Heart left ventricle (tissue), 16 donors: ENCODE measurements at regions not wholly inside any gene's neighbourhood (a gene's known extent, or its start where the extent isn't known, plus 50 kb on each side); places are given as distances from the start of the nearest gene placed in this dataset.

ENCODE experiments used
- ATAC-seq, 4 donors: fragments of 200-7000 bp; cut with Tn5 transposase; one replicate each; pipeline ENCODE4 v1.9.1; 2020 to 2022; ENCODE audit warnings: moderate library complexity in 4 of 4, mild to moderate bottlenecking in 3 of 4, moderate number of reproducible peaks in 1 of 4
- DNase-seq, 5 donors: peaks; one replicate each; pipeline ENCODE4 v3.0.0-alpha.2; 2020
- H3K27ac ChIP-seq, 12 donors: fragments of 200-600 bp; sonication (generic) in 4 of 12; one replicate each; pipeline versions ENCODE4 v1.5.0 to v1.8.0; 2016 to 2022; ENCODE audit warnings: mild to moderate bottlenecking in 2 of 12
- H3K27me3 ChIP-seq, 9 donors: fragments of 200-600 bp; sonication (generic) in 2 of 9; one replicate each; pipeline versions ENCODE4 v1.5.1 to v1.8.0; 2016 to 2022; ENCODE audit warnings: mild to moderate bottlenecking in 3 of 9
- H3K36me3 ChIP-seq, 9 donors: fragments of 200-600 bp; sonication (generic) in 2 of 9; one replicate each; pipeline versions ENCODE4 v1.5.0 to v1.8.0; 2018 to 2022; ENCODE audit warnings: mild to moderate bottlenecking in 2 of 9
- H3K4me1 ChIP-seq, 12 donors: fragments of 200-600 bp; sonication (generic) in 4 of 12; one replicate each; pipeline versions ENCODE4 v1.5.0 to v1.8.0; 2016 to 2022; ENCODE audit warnings: mild to moderate bottlenecking in 3 of 12
- H3K4me3 ChIP-seq, 12 donors: fragments of 200-600 bp; sonication (generic) in 4 of 12; one replicate each; pipeline versions ENCODE4 v1.5.0 to v1.8.0; 2017 to 2022; ENCODE audit warnings: mild to moderate bottlenecking in 9 of 12, moderate library complexity in 4 of 12
- H3K9me3 ChIP-seq, 12 donors: fragments of 200-600 bp; sonication (generic) in 4 of 12; one replicate each; pipeline versions ENCODE4 v1.5.0 to v1.8.0; 2016 to 2022; ENCODE audit warnings: mild to moderate bottlenecking in 1 of 12
- CTCF ChIP-seq, 12 donors: fragments of 200-600 bp; sonication (generic) in 4 of 12; IDR thresholded peaks; one replicate each; pipeline versions ENCODE4 v1.5.0 to v1.8.0; 2018 to 2022; ENCODE audit warnings: antibody characterized with exemption in 12 of 12, mild to moderate bottlenecking in 5 of 12
- POLR2A ChIP-seq, 2 donors: fragments of 450-650 bp; IDR thresholded peaks; one replicate each; pipeline ENCODE4 v1.6.1; 2017; ENCODE audit warnings: antibody characterized with exemption in 2 of 2, mild to moderate bottlenecking in 2 of 2, moderate library complexity in 2 of 2
- WGBS, 4 donors: extraction: QIAGEN DNeasy Blood & Tissue Kit in 2 of 4; methylation state at CpG; one replicate each; pipeline versions ENCODE4 v1.1.5 to v1.1.7; 2013 to 2018; 5-methylcytosine and 5-hydroxymethylcytosine counted together
- intact Hi-C, 10 donors: fragments of 100-400 bp; cut with DNase I; formaldehyde crosslinking; loops; one replicate each; pipeline versions ENCODE4 v1.11.1 to v1.14.2; 2022
- donor health status: ischemic (EF 13 %, LVEDD 7.1; RV severe dilation, severe dysfunction).
- donor health status: healthy with polysubstance abuse.
- donor health status: DM: no; HTN: yes; CAD: no.
- donor health status: DM: no; HTN: no; CAD: no.
- donor health status: ischemic (EF 25% LVEDD 6.9; RV normal size, moderate dysfunction).
- donor health status: ischemic (EF 25% LVEDD 5.7; RV mildly dilated, moderate dysfunction).
- donor health status: healthy.
- donor health status: DM: yes; HTN: yes; CAD: no.
- donor health status: ischemic (EF 35%, LVEDD 5.7; RV mildly dilated, moderate dysfunction).
- donor health status: nonischemic (EF 11% LVEDD 7.7; RV severe dilation, severe dysfunction).
- donor health status: DM: yes; HTN: yes; CAD: no.
- donor health status: PGD.
- donor health status: ischemic (EF 29% LVEDD 5.4; RV normal size, mild dysfunction).
- donor health status: nonischemic (EF 23%, LVEDD 6.1; RV moderate dilation, normal function).

DNA sequence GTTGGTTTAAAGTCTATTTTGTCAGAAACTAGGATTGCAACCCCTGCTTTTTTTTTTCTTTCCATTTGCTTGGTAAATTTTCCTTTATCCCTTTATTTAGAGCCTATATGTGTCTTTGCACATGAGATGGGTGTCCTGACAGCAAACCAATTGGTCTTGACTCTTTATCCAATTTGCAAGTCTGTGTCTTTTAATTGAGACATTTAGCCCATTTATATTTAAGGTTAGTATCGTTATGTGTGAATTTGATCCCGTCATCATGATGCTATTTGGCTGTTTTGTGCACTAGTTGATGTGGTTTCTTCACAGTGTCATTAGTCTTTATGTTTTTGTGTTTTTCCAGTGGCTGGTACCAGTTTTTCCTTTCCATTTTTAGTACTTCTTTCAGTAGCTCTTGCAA is 127.7 kb upstream of the ZNF267 start:
- Histone ChIP-seq H3K4me1 (no peaks in the 10 kb centered on the region), H3K27ac (no peak overlapping the region), H3K27me3 (no peaks in the 10 kb centered on the region), H3K36me3 (peaks cover 0 to 83% (median 3%) of the 10 kb centered on the region in 9 donors), H3K4me3 (no peak overlapping the region), H3K9me3 (peaks cover 5 to 100% (median 83%) of the 10 kb centered on the region in 12 donors)
- no peak for ATAC-seq
- no peak for DNase-seq
- 98 to 100% (median 99%) methylated on average over 2 of the region's 2 CpGs for WGBS, 4 donors
- TF ChIP-seq POLR2A (IDR thresholded peaks at IDR 0.05) (no peak), CTCF (IDR thresholded peaks at IDR 0.05) (no peak)
- intact Hi-C loops = no loop called here

DNA sequence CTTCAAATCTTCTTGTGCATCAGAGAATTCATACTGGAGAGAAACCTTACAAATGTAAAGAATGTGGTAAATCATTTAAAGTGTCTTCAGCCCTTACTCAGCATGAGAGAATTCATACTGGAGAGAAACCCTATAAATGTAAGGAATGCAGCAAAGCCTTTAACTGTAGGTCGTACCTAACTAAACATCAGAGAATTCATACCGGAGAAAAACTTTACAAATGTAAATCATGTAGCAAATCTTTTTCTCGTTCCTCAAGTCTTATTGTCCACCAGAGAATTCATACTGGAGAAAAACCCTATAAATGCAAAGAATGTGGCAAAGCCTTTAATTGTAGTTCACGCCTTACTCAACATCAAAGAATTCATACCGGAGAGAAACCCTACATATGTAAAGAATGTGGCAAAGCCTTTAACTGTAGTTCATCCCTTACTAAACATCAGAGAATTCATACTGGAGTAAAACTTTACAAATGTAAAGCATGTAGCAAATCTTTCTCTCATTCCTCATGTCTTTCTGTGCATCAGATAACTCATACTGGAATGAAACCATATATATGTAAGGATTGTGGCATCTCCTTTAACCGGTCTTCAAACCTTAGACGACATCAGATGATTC is 118.5 kb upstream of the ZNF267 start:
- intact Hi-C loops = no loop called here
- DNase-seq = no peak
- TF ChIP-seq CTCF (IDR thresholded peaks at IDR 0.05) = no peak
- no peak for TF ChIP-seq POLR2A (IDR thresholded peaks at IDR 0.05)
- H3K27ac ChIP-seq = no peak overlapping the region
- peaks cover 11 to 95% (median 31%) of the 10 kb centered on the region in 9 donors for H3K36me3 ChIP-seq
- no peak overlapping the region for H3K4me3 ChIP-seq
- peaks cover 23 to 96% (median 94%) of the 10 kb centered on the region in 12 donors for H3K9me3 ChIP-seq
- no peaks in the 10 kb centered on the region for H3K4me1 ChIP-seq
- H3K27me3 ChIP-seq = no peaks in the 10 kb centered on the region
- ATAC-seq = no peak
- 93 to 99% (median 97%) methylated on average over 7 of the region's 7 CpGs for WGBS, 4 donors

GRCh38 chr16:31764103-31764502 is 109.5 kb upstream of the ZNF267 start:
- no peaks in the 10 kb centered on the region for H3K27me3 ChIP-seq
- H3K36me3 ChIP-seq = peaks cover 0 to 50% (median 2%) of the 10 kb centered on the region in 9 donors
- peaks cover 6 to 93% (median 86%) of the 10 kb centered on the region in 12 donors for H3K9me3 ChIP-seq
- TF ChIP-seq CTCF (IDR thresholded peaks at IDR 0.05) (no peak), POLR2A (IDR thresholded peaks at IDR 0.05) (no peak)
- no peaks in the 10 kb centered on the region for H3K4me1 ChIP-seq
- no peak for DNase-seq
- 95 to 100% (median 96%) methylated on average over 2 of the region's 2 CpGs for WGBS, 4 donors
- no peak overlapping the region for H3K4me3 ChIP-seq
- intact Hi-C loops = no loop called here
- ATAC-seq = no peak
- no peak overlapping the region for H3K27ac ChIP-seq

DNA sequence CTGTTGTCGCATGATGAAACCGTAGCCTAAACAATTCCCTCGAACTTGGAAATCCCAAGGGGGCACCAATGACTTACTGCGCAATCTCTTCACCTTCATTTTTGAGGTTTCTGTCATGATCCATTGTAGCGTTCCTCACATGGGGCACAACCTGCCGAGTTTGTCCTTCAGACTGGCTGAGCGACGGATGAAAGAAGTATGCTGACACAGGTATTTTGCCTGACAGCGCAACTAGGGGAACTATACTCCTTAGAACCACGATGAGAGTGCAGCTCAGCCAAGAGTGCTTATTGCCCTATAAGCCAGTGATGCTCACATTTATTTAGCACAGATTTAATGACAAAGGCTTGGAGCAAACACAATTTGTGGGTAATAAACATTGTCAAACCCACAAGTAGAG is 106.3 kb upstream of the ZNF267 start:
- no peak overlapping the region for H3K27ac ChIP-seq
- DNase-seq = no peak
- intact Hi-C loops = no loop called here
- TF ChIP-seq CTCF (IDR thresholded peaks at IDR 0.05) (no peak), POLR2A (IDR thresholded peaks at IDR 0.05) (no peak)
- WGBS, 4 donors = 94 to 97% (median 95%) methylated on average over 10 of the region's 10 CpGs
- no peaks in the 10 kb centered on the region for H3K27me3 ChIP-seq
- no peak for ATAC-seq
- H3K4me1 ChIP-seq = no peaks in the 10 kb centered on the region
- no peak overlapping the region for H3K4me3 ChIP-seq
- peaks cover 0 to 100% (median 93%) of the 10 kb centered on the region in 12 donors for H3K9me3 ChIP-seq
- peaks cover 0 to 43% (median 0%) of the 10 kb centered on the region in 9 donors for H3K36me3 ChIP-seq
